Transverse colon (tissue), 4 donors: ENCODE measurements at regions not wholly inside any gene's neighbourhood (a gene's known extent, or its start where the extent isn't known, plus 50 kb on each side); places are given as distances from the start of the nearest gene placed in this dataset.

Experiments used
- DNase-seq: peaks from one replicate; pipeline ENCODE4 v3.0.0-alpha.2; 2019
- H3K27ac ChIP-seq, 4 donors: fragments of 200-600 bp; sonication (generic); 2 replicates each; pipeline ENCODE4 v1.5.1; 2016 to 2018; ENCODE audit warnings: inconsistent platforms in 4 of 4
- H3K27me3 ChIP-seq: fragments of 200-600 bp; sonication (generic); 2 replicates; pipeline ENCODE4 v1.5.1; 2017; ENCODE audit warnings: inconsistent platforms
- H3K36me3 ChIP-seq, 4 donors: fragments of 200-600 bp; sonication (generic); 2 replicates each; pipeline ENCODE4 v1.5.1; 2017 to 2019; ENCODE audit warnings: inconsistent platforms in 4 of 4
- H3K4me1 ChIP-seq, 4 donors: fragments of 200-600 bp; sonication (generic); 2 replicates each; pipeline ENCODE4 v1.5.1; 2017 to 2020; ENCODE audit warnings: inconsistent platforms in 4 of 4
- H3K4me3 ChIP-seq, 4 donors: fragments of 200-600 bp; sonication (generic); 1 replicate in 1 of 4; 2 replicates in 3 of 4; pipeline versions ENCODE4 v1.5.1 to v1.6.1; 2017 to 2019; ENCODE audit warnings: inconsistent platforms in 4 of 4
- H3K9me3 ChIP-seq, 2 donors: fragments of 200-600 bp; sonication (generic); 2 replicates each; pipeline ENCODE4 v1.5.1; 2017 to 2019; ENCODE audit warnings: inconsistent platforms in 2 of 2
- EP300 ChIP-seq: sonication (generic); formaldehyde crosslinking; IDR thresholded peaks from one replicate; pipeline ENCODE4 v1.6.1; 2017; ENCODE audit warnings: antibody characterized with exemption, low read depth
- POLR2A ChIP-seq: fragments of 450-650 bp; IDR thresholded peaks from one replicate; pipeline ENCODE4 v1.6.1; 2016; ENCODE audit warnings: antibody characterized with exemption, mild to moderate bottlenecking, moderate library complexity
- POLR2AphosphoS5 ChIP-seq, 3 donors: sonication (generic); formaldehyde crosslinking; IDR thresholded peaks; one replicate each; pipeline ENCODE4 v1.6.1; 2016; ENCODE audit warnings: antibody characterized with exemption in 3 of 3
- WGBS, 2 donors: methylation state at CpG; one replicate each; pipeline ENCODE4 v1.1.5; 2018; ENCODE audit warnings: low coverage in 1 of 2; 5-methylcytosine and 5-hydroxymethylcytosine counted together
- in situ Hi-C, 4 donors: fragments of 200-750 bp; cut with MboI; loops; one replicate each; pipeline versions ENCODE4 v1.15.0 to v1.15.1; 2017; ENCODE audit warnings: low sequenced_read_pairs in 3 of 4, low pct_ligation_motif_present in 1 of 4, low pct_unique_long_range_greater_than_20kb in 1 of 4
- intact Hi-C: fragments of 100-400 bp; cut with DNase I; formaldehyde crosslinking; loops from one replicate; pipeline ENCODE4 v1.15.1; 2023; ENCODE audit warnings: low total_unique reads
- TF ChIP-seq, protein P1 (sequence below), 5 experiments: fragments of 200-600 bp in 3 of 5; fragments of 450-650 bp in 2 of 5; sonication (generic) in 3 of 5; IDR thresholded peaks; 1 replicate in 2 of 5; 2 replicates in 3 of 5; pipeline ENCODE4 v1.5.1; 2016 to 2017; ENCODE audit warnings: antibody characterized with exemption in 5 of 5, inconsistent platforms in 3 of 5, mild to moderate bottlenecking in 2 of 5, moderate library complexity in 1 of 5

GRCh38 chr9:118532592-118532991, 828.4 kb downstream of the TLR4 start:
- TF ChIP-seq, protein P1, sequence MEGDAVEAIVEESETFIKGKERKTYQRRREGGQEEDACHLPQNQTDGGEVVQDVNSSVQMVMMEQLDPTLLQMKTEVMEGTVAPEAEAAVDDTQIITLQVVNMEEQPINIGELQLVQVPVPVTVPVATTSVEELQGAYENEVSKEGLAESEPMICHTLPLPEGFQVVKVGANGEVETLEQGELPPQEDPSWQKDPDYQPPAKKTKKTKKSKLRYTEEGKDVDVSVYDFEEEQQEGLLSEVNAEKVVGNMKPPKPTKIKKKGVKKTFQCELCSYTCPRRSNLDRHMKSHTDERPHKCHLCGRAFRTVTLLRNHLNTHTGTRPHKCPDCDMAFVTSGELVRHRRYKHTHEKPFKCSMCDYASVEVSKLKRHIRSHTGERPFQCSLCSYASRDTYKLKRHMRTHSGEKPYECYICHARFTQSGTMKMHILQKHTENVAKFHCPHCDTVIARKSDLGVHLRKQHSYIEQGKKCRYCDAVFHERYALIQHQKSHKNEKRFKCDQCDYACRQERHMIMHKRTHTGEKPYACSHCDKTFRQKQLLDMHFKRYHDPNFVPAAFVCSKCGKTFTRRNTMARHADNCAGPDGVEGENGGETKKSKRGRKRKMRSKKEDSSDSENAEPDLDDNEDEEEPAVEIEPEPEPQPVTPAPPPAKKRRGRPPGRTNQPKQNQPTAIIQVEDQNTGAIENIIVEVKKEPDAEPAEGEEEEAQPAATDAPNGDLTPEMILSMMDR (IDR thresholded peaks at IDR 0.05): no peak
- TF ChIP-seq EP300: no peak
- TF ChIP-seq POLR2AphosphoS5 (IDR thresholded peaks at IDR 0.05): no peak
- TF ChIP-seq POLR2A: no peak
- WGBS, 2 donors: 87 to 100% methylated on average over 1 of the region's 1 CpG

DNA sequence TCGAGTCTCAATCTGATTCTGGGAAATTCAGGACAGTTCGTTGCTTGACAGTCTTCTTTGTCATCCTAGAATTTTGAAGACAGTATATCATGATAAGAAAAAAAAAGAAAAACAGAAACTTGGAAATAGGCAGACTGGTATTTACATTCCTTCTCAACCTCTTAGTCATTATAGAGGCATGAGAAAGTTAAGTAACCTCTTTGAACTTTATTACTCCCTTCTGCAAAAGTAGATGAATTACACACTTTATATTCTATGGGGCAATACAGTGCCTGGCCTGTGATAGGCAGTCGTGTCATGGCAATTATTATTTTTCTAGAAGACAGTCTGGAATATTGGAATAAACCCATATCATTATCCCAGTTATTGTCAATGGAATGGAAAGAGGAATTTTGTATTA, 828.9 kb downstream of the TLR4 start:
- in situ Hi-C loops: no loop called here

More at GRCh38 chr9:118532592-118532991, 828.4 kb downstream of the TLR4 start:
- Histone ChIP-seq H3K27me3 (no peaks in the 10 kb centered on the region), H3K27ac (no peak overlapping the region), H3K4me1 (no peaks in the 10 kb centered on the region), H3K4me3 (no peak overlapping the region), H3K36me3 (no peaks in the 10 kb centered on the region), H3K9me3 (no peaks in the 10 kb centered on the region)
- in situ Hi-C loops: no loop called here
- intact Hi-C loops: no loop called here
- no peak for DNase-seq

DNA sequence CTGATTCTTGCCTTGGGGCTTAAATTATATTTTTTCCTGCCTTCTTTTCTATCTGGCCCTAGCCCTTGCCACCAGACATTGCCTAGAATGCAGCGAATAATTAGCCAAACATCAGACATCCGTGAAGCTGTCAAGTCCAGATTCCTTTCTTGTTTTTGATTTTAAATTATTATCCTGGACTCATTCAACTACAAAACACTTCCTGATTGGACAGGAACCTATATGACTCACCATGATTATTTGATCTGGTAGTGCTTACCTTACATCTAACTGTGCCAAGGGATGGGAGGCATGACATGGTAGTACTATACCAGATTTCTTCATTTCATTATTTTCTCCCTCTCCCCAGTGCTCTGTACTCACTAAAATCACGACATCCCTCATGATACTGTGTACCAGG, 829.6 kb downstream of the TLR4 start:
- in situ Hi-C loops: no loop called here
- no peak for DNase-seq
- TF ChIP-seq POLR2AphosphoS5 (IDR thresholded peaks at IDR 0.05): no peak
- TF ChIP-seq, protein P1 (IDR thresholded peaks at IDR 0.05): no peak
- TF ChIP-seq POLR2A: no peak
- TF ChIP-seq EP300: no peak

More for the DNA sequence above, 828.9 kb downstream of the TLR4 start:
- intact Hi-C loops: no loop called here
- no peak for DNase-seq
- 60 to 79% methylated on average over 3 of the region's 3 CpGs for WGBS, 2 donors
- Histone ChIP-seq H3K4me1 (no peaks in the 10 kb centered on the region), H3K9me3 (no peaks in the 10 kb centered on the region), H3K4me3 (no peak overlapping the region), H3K36me3 (no peaks in the 10 kb centered on the region), H3K27ac (no peak overlapping the region), H3K27me3 (no peaks in the 10 kb centered on the region)
- TF ChIP-seq EP300 (no peak), POLR2AphosphoS5 (IDR thresholded peaks at IDR 0.05) (no peak), POLR2A (no peak)
- TF ChIP-seq, protein P1 (IDR thresholded peaks at IDR 0.05): no peak

DNA sequence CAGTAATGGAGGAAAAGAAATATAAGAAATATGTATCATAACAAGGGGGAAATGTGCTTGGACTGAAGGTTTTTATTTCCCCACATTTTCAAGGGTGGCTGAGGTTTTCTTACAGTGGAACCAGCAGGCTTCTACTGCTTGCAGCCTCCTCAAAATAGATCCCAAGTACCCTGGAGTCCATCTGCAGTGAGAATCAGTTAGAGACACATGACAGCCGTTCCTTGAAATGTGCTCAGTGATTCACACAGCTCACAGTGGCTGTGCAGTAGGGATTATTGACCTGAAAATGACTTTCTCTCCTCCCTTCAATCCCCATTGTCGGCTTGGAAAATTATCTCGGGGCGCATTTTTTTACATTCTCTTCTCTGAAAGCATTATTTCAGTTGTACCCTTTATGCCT, 832.0 kb downstream of the TLR4 start:
- Histone ChIP-seq H3K4me1 (no peaks in the 10 kb centered on the region), H3K9me3 (no peaks in the 10 kb centered on the region), H3K4me3 (no peak overlapping the region), H3K27ac (no peak overlapping the region), H3K36me3 (no peaks in the 10 kb centered on the region), H3K27me3 (no peaks in the 10 kb centered on the region)
- no peak for TF ChIP-seq EP300
- no peak for TF ChIP-seq POLR2AphosphoS5 (IDR thresholded peaks at IDR 0.05)
- TF ChIP-seq, protein P1 (IDR thresholded peaks at IDR 0.05): no peak
- no peak for TF ChIP-seq POLR2A
- 67 to 69% methylated on average over 3 to 4 of the region's 4 CpGs for WGBS, 2 donors
- intact Hi-C loops (no loop called here), in situ Hi-C loops (no loop called here)
- DNase-seq: no peak

More for the DNA sequence above, 829.6 kb downstream of the TLR4 start:
- no peaks in the 10 kb centered on the region for H3K4me1 ChIP-seq
- no peaks in the 10 kb centered on the region for H3K9me3 ChIP-seq
- H3K4me3 ChIP-seq: no peak overlapping the region
- intact Hi-C loops: no loop called here
- 55 to 83% methylated on average over 3 of the region's 3 CpGs for WGBS, 2 donors
- H3K36me3 ChIP-seq: no peaks in the 10 kb centered on the region
- no peak overlapping the region for H3K27ac ChIP-seq
- H3K27me3 ChIP-seq: no peaks in the 10 kb centered on the region
